HG03159 (cell line): ENCODE measurements at regions not wholly inside any gene's neighbourhood (a gene's known extent, or its start where the extent isn't known, plus 50 kb on each side); places are given as distances from the start of the nearest gene placed in this dataset.
A peak's percentile ranks its signal among the peaks of the same experiment; 100 is the strongest.

Experiments used
- ATAC-seq: cut with Tn5 transposase; IDR thresholded peaks from one replicate; pipeline ENCODE4 v1.9.1; 2021; ENCODE audit warnings: mild to moderate bottlenecking, moderate library complexity; ENCODE audit not compliant: unreplicated experiment

- no peak for ATAC-seq
These were observed 282.9 kb upstream of the SPRED2 start for GRCh38 chr2:65715323-65715722.

GRCh38 chr2:65714866-65715265 lies 282.5 kb upstream of the SPRED2 start:
- no peak for ATAC-seq

- no peak for ATAC-seq
These were observed 279.5 kb upstream of the SPRED2 start for GRCh38 chr2:65711863-65712262.

- no peak for ATAC-seq
These were observed 278.4 kb upstream of the SPRED2 start for GRCh38 chr2:65710779-65711295.

- no peak for ATAC-seq
These were observed 278.0 kb upstream of the SPRED2 start for GRCh38 chr2:65710356-65710755.

- no peak for ATAC-seq
These were observed 275.7 kb upstream of the SPRED2 start for GRCh38 chr2:65708086-65708485.

GRCh38 chr2:65706411-65706810 lies 274.0 kb upstream of the SPRED2 start:
- no peak for ATAC-seq

- ATAC-seq: no peak
These were observed 268.8 kb upstream of the SPRED2 start for GRCh38 chr2:65701191-65701590.

GRCh38 chr2:65700720-65701119 lies 268.3 kb upstream of the SPRED2 start:
- no peak for ATAC-seq

GRCh38 chr2:65700004-65700651 lies 267.7 kb upstream of the SPRED2 start:
- ATAC-seq: no peak

GRCh38 chr2:65691816-65692215 lies 259.4 kb upstream of the SPRED2 start:
- no peak for ATAC-seq

GRCh38 chr2:65688141-65688886 lies 255.9 kb upstream of the SPRED2 start:
- ATAC-seq: no peak

- ATAC-seq: no peak
These were observed 255.2 kb upstream of the SPRED2 start for GRCh38 chr2:65687614-65688013.

- ATAC-seq: no peak
These were observed 254.6 kb upstream of the SPRED2 start for GRCh38 chr2:65686928-65687521.

GRCh38 chr2:65681503-65681902 lies 249.1 kb upstream of the SPRED2 start:
- no peak for ATAC-seq

GRCh38 chr2:65678779-65679391 lies 246.5 kb upstream of the SPRED2 start:
- no peak for ATAC-seq

- no peak for ATAC-seq
These were observed 243.0 kb upstream of the SPRED2 start for GRCh38 chr2:65675350-65675749.

GRCh38 chr2:65671670-65672242 lies 239.4 kb upstream of the SPRED2 start:
- ATAC-seq: no peak

GRCh38 chr2:65669574-65669973 lies 237.2 kb upstream of the SPRED2 start:
- ATAC-seq: no peak

GRCh38 chr2:65668744-65669143 lies 236.3 kb upstream of the SPRED2 start:
- no peak for ATAC-seq

GRCh38 chr2:65666156-65666725 lies 233.8 kb upstream of the SPRED2 start:
- ATAC-seq: peak; percentile 99
